22Rv1 (cell line): ENCODE measurements at regions not wholly inside any gene's neighbourhood (a gene's known extent, or its start where the extent isn't known, plus 50 kb on each side); places are given as distances from the start of the nearest gene placed in this dataset.

Experiments
- CTCF ChIP-seq: fragments of 450-650 bp; IDR thresholded peaks from 2 replicates; pipeline ENCODE4 v1.5.1; 2017; ENCODE audit warnings: mild to moderate bottlenecking
- ZFX ChIP-seq: fragments of 450-650 bp; IDR thresholded peaks from 2 replicates; pipeline ENCODE4 v1.6.1; 2017; ENCODE audit warnings: antibody characterized with exemption, borderline replicate concordance

DNA sequence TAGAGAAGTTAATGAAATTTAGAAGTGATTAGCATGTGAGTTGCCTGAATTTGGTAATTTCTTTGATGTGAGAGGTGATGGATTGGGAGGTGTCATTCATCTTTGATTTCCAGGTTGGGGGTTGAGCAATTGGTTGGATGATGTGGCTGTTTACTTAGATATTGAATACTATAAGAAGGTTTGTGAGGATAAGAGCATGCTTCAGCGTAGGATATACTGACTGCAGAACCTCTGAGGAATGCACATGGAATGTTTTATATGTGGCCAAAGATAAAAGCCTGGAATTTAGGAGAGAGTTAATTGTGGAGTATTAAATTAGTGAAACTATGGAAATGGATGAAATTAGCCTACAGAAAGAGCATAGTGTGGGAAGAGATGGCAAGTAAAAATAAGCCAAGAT, 165.4 kb upstream of the MAD2L1 start:
- TF ChIP-seq CTCF = no peak
- no peak for TF ChIP-seq ZFX
